HepG2 (cell line): ENCODE measurements at regions not wholly inside any gene's neighbourhood (a gene's known extent, or its start where the extent isn't known, plus 50 kb on each side); places are given as distances from the start of the nearest gene placed in this dataset.

Experiments used
- ATAC-seq: fragments of 200-7000 bp; cut with Tn5 transposase; 3 replicates; pipeline ENCODE4 v1.9.1; 2020; ENCODE audit warnings: mild to moderate bottlenecking, moderate library complexity
- BruUV-seq: library from RNA; stranded (reverse); fragments of 400-500 nt; replicated peaks from 2 replicates; lab custom pipeline; 2021; lab: Mats Ljungman, UMichigan
- CTCF ChIA-PET: fragments of 300-600 bp; formaldehyde crosslinking; extraction: SDS; loops from one replicate; lab custom pipeline; 2021; ENCODE audit warnings: low total read pairs, inconsistent platforms, low intra/inter-chr PET ratio; lab: Yijun Ruan, JAX
- POLR2A ChIA-PET: fragments of 350-600 bp; sonication (Branson Sonifier 250); formaldehyde crosslinking; loops from one replicate; lab custom pipeline; 2020; ENCODE audit warnings: antibody characterized with exemption, inconsistent platforms; lab: Yijun Ruan, JAX
- DNase-seq: peaks from one replicate; pipeline ENCODE4 v3.0.0-alpha.2; 2015; ENCODE audit warnings: low spot score
- FAIRE-seq: peaks from 3 replicates; lab custom pipeline; 2011; peaks lifted over from hg19 to GRCh38; lab: Jason Lieb, UNC
- H2AFZ ChIP-seq: one replicate; pipeline ENCODE4 v1.6.1; 2011; ENCODE audit warnings: low read length, inconsistent platforms
- H3K27ac ChIP-seq: fragments of 300-600 bp; 3 replicates; pipeline ENCODE4 v1.8.0; 2011; ENCODE audit warnings: mixed run types, mild to moderate bottlenecking, mixed read lengths, low read length, inconsistent platforms; ENCODE audit not compliant: insufficient read depth; ENCODE audit errors: extremely low read length
- H3K27me3 ChIP-seq, 2 experiments: fragments of 200-600 bp in 1 of 2; 2 replicates in 1 of 2; 3 replicates in 1 of 2; pipeline versions ENCODE4 v1.6.0 to v1.8.0; 2011; ENCODE audit warnings: low read length in 2 of 2, mild to moderate bottlenecking in 2 of 2, moderate library complexity in 2 of 2, inconsistent platforms in 1 of 2; ENCODE audit not compliant: insufficient read depth in 2 of 2, control insufficient read depth in 1 of 2
- H3K36me3 ChIP-seq, 2 experiments: fragments of 200-600 bp in 1 of 2; replicated peaks in 1 of 2; 2 replicates in 1 of 2; 3 replicates in 1 of 2; pipeline versions ENCODE4 v1.5.1 to v1.8.0; 2011; ENCODE audit warnings: low read length in 2 of 2, inconsistent platforms in 1 of 2; ENCODE audit not compliant: insufficient read depth in 2 of 2, control insufficient read depth in 1 of 2
- H3K4me1 ChIP-seq: 2 replicates; pipeline ENCODE4 v1.5.1; 2012; ENCODE audit warnings: low read length, inconsistent platforms; ENCODE audit not compliant: insufficient read depth
- H3K4me2 ChIP-seq: 2 replicates; pipeline ENCODE4 v1.6.0; 2011; ENCODE audit warnings: low read depth, low read length, inconsistent platforms
- H3K4me3 ChIP-seq, 3 experiments: fragments of 200-600 bp in 1 of 3; sonication (generic), shearing (Covaris generic) in 1 of 3; replicated peaks in 1 of 3; 2 replicates each; pipeline ENCODE4 v1.5.1; 2011 to 2016; ENCODE audit warnings: low read length in 3 of 3, inconsistent platforms in 2 of 3, low read depth in 2 of 3, mild to moderate bottlenecking in 2 of 3, control low read depth in 1 of 3, mixed read lengths in 1 of 3; ENCODE audit not compliant: insufficient read depth in 1 of 3
- H3K79me2 ChIP-seq: one replicate; pipeline ENCODE4 v1.6.1; 2011; ENCODE audit warnings: low read length, inconsistent platforms; ENCODE audit not compliant: insufficient read depth
- H3K9ac ChIP-seq: 2 replicates; pipeline ENCODE4 v1.6.0; 2011; ENCODE audit warnings: mild to moderate bottlenecking, low read depth, low read length, inconsistent platforms; ENCODE audit not compliant: insufficient read depth
- H3K9me3 ChIP-seq: 2 replicates; pipeline ENCODE4 v1.5.1; 2012; ENCODE audit warnings: mild to moderate bottlenecking, low read length
- H4K20me1 ChIP-seq: 2 replicates; pipeline ENCODE4 v1.6.0; 2011; ENCODE audit warnings: inconsistent platforms, mild to moderate bottlenecking, low read length, moderate library complexity; ENCODE audit not compliant: insufficient read depth
- ELF4 ChIP-seq: sonication (generic); formaldehyde crosslinking; IDR thresholded peaks from 2 replicates; pipeline ENCODE4 v1.5.0; 2020; ENCODE audit warnings: missing genetic modification reagents, mild to moderate bottlenecking, moderate library complexity, borderline replicate concordance
- FOXK1 ChIP-seq: sonication (generic); formaldehyde crosslinking; IDR thresholded peaks from 2 replicates; pipeline ENCODE4 v1.4.0; 2020; ENCODE audit warnings: low read depth, missing genetic modification reagents, borderline replicate concordance
- KAT8 ChIP-seq: IDR thresholded peaks from 2 replicates; pipeline ENCODE4 v1.6.1; 2016; ENCODE audit warnings: missing genetic modification reagents, missing compliant biosample characterization
- RAD51 ChIP-seq: fragments of 450-650 bp; IDR thresholded peaks from 2 replicates; pipeline ENCODE4 v1.6.1; 2016; ENCODE audit warnings: borderline replicate concordance
- SMAD1 ChIP-seq: sonication (generic); formaldehyde crosslinking; IDR thresholded peaks from 2 replicates; pipeline ENCODE4 v1.4.0; 2020; ENCODE audit warnings: missing genetic modification reagents, low read depth, mild to moderate bottlenecking, borderline replicate concordance
- SP4 ChIP-seq: sonication (generic); formaldehyde crosslinking; IDR thresholded peaks from 2 replicates; pipeline ENCODE4 v1.8.1; 2023; ENCODE audit warnings: mild to moderate bottlenecking, missing genetic modification reagents
- ZNF33B ChIP-seq: sonication (generic); formaldehyde crosslinking; IDR thresholded peaks from 2 replicates; pipeline ENCODE4 v1.5.1; 2020; ENCODE audit warnings: mild to moderate bottlenecking, missing genetic modification reagents
- ZNF766 ChIP-seq: sonication (generic); formaldehyde crosslinking; IDR thresholded peaks from 2 replicates; pipeline ENCODE4 v1.5.0; 2020; ENCODE audit warnings: missing genetic modification reagents, borderline replicate concordance
- ZNF850 ChIP-seq: sonication (generic); formaldehyde crosslinking; conservative IDR thresholded peaks from 2 replicates; pipeline ENCODE4 v1.9.0; 2021; ENCODE audit warnings: mild to moderate bottlenecking, missing genetic modification reagents
- ZSCAN25 ChIP-seq: sonication (generic); formaldehyde crosslinking; IDR thresholded peaks from 2 replicates; pipeline ENCODE4 v1.8.0; 2022; ENCODE audit warnings: mild to moderate bottlenecking, missing genetic modification reagents
- WGBS: methylation state at CpG from one replicate; pipeline ENCODE4 v1.1.6; 2017; ENCODE audit warnings: low lambda C conversion rate; 5-methylcytosine and 5-hydroxymethylcytosine counted together
- in situ Hi-C: cut with HindIII; loops from 2 replicates; pipeline ENCODE4 v1.10.0; 2017; ENCODE audit warnings: low pct_unique_long_range_greater_than_20kb; ENCODE audit not compliant: extremely low pct_ligation_motif_present
- intact Hi-C: fragments of 100-400 bp; cut with micrococcal nuclease; formaldehyde crosslinking; loops from one replicate; pipeline ENCODE4 v1.10.0; 2022; ENCODE audit not compliant: unreplicated experiment
- TF ChIP-seq, protein P1 (sequence below): sonication (generic); formaldehyde crosslinking; conservative IDR thresholded peaks from 2 replicates; pipeline ENCODE4 v1.8.1; 2023; ENCODE audit warnings: missing genetic modification reagents
- TF ChIP-seq, protein P2 (sequence below): sonication (generic); formaldehyde crosslinking; IDR thresholded peaks from 2 replicates; pipeline ENCODE4 v1.5.1; 2020; ENCODE audit warnings: missing genetic modification reagents, mild to moderate bottlenecking, borderline replicate concordance

DNA sequence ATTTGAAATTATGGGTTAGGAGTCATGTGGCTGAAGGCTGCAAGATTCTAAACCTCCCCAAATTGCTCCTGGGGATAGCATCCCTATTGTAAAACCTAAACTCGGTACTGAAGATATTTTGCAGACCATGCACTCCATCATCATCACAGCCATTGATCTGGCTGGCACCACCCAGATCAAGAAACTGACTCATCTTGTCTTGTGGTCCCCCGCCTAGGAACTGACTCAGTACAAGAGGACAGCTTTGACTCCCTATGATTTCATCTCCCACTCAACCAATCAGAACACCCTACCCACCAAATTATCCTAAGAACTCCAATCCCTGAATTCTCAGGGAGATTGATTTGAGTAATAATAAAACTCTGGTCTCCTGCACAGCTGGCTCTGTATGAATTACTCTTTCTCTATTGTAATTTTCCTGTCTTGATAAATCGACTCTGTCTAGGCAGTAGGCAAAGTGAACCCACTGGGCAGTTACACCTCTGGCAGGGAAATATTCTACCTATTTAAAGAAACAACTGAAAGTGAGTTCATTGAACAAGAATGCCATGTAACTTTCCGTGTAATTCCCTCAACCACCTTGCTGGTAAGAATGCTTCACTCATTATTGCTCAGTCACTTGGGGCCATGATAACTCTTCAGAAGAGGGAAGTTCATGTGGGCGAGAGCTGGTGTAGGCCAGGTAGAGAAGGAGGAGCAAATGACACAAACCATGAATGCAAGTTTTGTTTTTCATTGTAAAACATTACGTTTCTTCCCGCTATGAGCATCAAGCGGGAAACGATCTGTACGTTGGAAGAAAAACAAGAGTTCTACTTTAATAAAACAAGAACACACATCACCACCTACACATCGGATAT is 602.9 kb upstream of the ARID1B start:
- H3K79me2 ChIP-seq = no peaks in the 10 kb centered on the region
- intact Hi-C loops (no loop called here), in situ Hi-C loops (no loop called here)
- DNase-seq (no peak), ATAC-seq (no peak), FAIRE-seq (no peak)
- 27% methylated on average over 11 of the region's 11 CpGs for WGBS
- H3K4me1 ChIP-seq = no peaks in the 10 kb centered on the region
- H3K36me3 ChIP-seq = no peaks in the 10 kb centered on the region
- H3K9ac ChIP-seq = no peak overlapping the region
- no peaks in the 10 kb centered on the region for H3K27me3 ChIP-seq
- H4K20me1 ChIP-seq = no peaks in the 10 kb centered on the region
- H3K4me2 ChIP-seq = no peak overlapping the region
- TF ChIP-seq ZSCAN25 (no peak), SP4 (CRISPR knock-in tag) (no peak), KAT8 (CRISPR knock-in tag) (no peak), FOXK1 (CRISPR knock-in tag) (no peak), ZNF766 (CRISPR knock-in tag) (no peak), ZNF33B (CRISPR knock-in tag) (no peak), SMAD1 (CRISPR knock-in tag) (no peak), ELF4 (no peak), ZNF850 (CRISPR knock-in tag) (no peak), RAD51 (no peak)
- TF ChIP-seq, protein P1, sequence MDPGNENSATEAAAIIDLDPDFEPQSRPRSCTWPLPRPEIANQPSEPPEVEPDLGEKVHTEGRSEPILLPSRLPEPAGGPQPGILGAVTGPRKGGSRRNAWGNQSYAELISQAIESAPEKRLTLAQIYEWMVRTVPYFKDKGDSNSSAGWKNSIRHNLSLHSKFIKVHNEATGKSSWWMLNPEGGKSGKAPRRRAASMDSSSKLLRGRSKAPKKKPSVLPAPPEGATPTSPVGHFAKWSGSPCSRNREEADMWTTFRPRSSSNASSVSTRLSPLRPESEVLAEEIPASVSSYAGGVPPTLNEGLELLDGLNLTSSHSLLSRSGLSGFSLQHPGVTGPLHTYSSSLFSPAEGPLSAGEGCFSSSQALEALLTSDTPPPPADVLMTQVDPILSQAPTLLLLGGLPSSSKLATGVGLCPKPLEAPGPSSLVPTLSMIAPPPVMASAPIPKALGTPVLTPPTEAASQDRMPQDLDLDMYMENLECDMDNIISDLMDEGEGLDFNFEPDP (CRISPR knock-in tag) = no peak
- TF ChIP-seq, protein P2, sequence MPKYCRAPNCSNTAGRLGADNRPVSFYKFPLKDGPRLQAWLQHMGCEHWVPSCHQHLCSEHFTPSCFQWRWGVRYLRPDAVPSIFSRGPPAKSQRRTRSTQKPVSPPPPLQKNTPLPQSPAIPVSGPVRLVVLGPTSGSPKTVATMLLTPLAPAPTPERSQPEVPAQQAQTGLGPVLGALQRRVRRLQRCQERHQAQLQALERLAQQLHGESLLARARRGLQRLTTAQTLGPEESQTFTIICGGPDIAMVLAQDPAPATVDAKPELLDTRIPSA (CRISPR knock-in tag) = no peak
- BruUV-seq = no TSS peak
- 0 out of 2 replicates have a peak, but pooled peaks cover 3% of the 10 kb centered on the region for H3K9me3 ChIP-seq
- no peak overlapping the region for H3K4me3 ChIP-seq
- no peak overlapping the region for H2AFZ ChIP-seq
- ChIA-PET POLR2A (no interaction called here), CTCF (no interaction called here)
- H3K27ac ChIP-seq = no peak overlapping the region
